H1 (cell line): ENCODE measurements at regions not wholly inside any gene's neighbourhood (a gene's known extent, or its start where the extent isn't known, plus 50 kb on each side); places are given as distances from the start of the nearest gene placed in this dataset.

ENCODE experiments used
- CTBP2 ChIP-seq: IDR thresholded peaks from 2 replicates; pipeline ENCODE4 v1.7.0; 2011; ENCODE audit warnings: borderline replicate concordance, mild to moderate bottlenecking, moderate library complexity, mixed read lengths, low read length; ENCODE audit not compliant: insufficient read depth, insufficient read length
- EGR1 ChIP-seq: IDR thresholded peaks from 2 replicates; pipeline ENCODE4 v1.6.1; 2011; ENCODE audit warnings: low read depth, low read length, borderline replicate concordance
- POLR2AphosphoS5 ChIP-seq: IDR thresholded peaks from 2 replicates; pipeline ENCODE4 v1.6.1; 2011; ENCODE audit warnings: low read depth, low read length
- SIN3A ChIP-seq, 2 experiments: IDR thresholded peaks in 1 of 2; conservative IDR thresholded peaks in 1 of 2; 2 replicates each; pipeline ENCODE4 v1.6.1; 2011 to 2012; ENCODE audit warnings: low read length in 2 of 2, improper control_type of control experiment in 1 of 2, low read depth in 1 of 2, mild to moderate bottlenecking in 1 of 2

DNA sequence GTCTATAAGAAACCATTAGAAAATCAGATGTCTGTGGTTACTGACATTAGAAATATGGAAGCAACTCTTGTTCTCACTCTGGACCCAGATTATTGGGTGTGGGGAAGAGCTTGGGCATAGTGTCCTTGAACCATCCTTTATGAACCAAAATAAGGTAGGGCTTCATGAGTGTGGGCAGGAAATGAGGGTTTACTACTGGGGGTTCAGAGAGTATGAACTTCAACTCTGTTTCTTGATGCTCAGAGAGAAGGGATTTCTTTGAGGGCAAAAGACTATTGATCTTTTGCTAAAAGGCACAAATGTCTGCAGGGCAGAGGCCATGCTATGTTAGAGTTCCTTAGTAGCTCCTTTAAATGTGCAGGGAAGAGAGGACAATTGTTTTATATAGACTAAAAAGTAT is 183.3 kb upstream of the ATP2B1 start (continued):
- TF ChIP-seq POLR2AphosphoS5 (no peak), EGR1 (no peak), CTBP2 (no peak), SIN3A (conservative IDR thresholded peaks at IDR 0.05 in 1 of 2, IDR thresholded peaks at IDR 0.05 in 1 of 2; ENCODE audit: low read depth in 1 of 2, low read length in 2 of 2) (no peak)
